ENCODE measurements at regions not wholly inside any gene's neighbourhood (a gene's known extent, or its start where the extent isn't known, plus 50 kb on each side); places are given as distances from the start of the nearest gene placed in this dataset.

- TF ChIP-seq POLR2A (IDR thresholded peaks at IDR 0.05) (no peak), CTCF (IDR thresholded peaks at IDR 0.05) (no peak)
Measured at GRCh38 chr14:105847400-105847799, 321.0 kb downstream of the TMEM121 start.

Measured in heart left ventricle (tissue), 13 donors.